HL-60 (cell line): ENCODE measurements at regions not wholly inside any gene's neighbourhood (a gene's known extent, or its start where the extent isn't known, plus 50 kb on each side); places are given as distances from the start of the nearest gene placed in this dataset.

ENCODE experiments used
- CTCF ChIP-seq: IDR thresholded peaks from one replicate; pipeline ENCODE4 v1.5.1; 2011; ENCODE audit warnings: low read length, control low read depth, inconsistent platforms; ENCODE audit not compliant: insufficient read depth
- GABPA ChIP-seq: IDR thresholded peaks from 2 replicates; pipeline ENCODE4 v1.6.1; 2012; ENCODE audit warnings: low read depth
- POLR2AphosphoS5 ChIP-seq: IDR thresholded peaks from 2 replicates; pipeline ENCODE4 v1.6.1; 2012; ENCODE audit warnings: low read depth
- REST ChIP-seq: IDR thresholded peaks from 2 replicates; pipeline ENCODE4 v1.6.1; 2012; ENCODE audit warnings: low read depth; ENCODE audit not compliant: insufficient replicate concordance

GRCh38 chr11:69904161-69904973 lies 85.2 kb upstream of the FGF3 start:
- no peak for TF ChIP-seq CTCF
- no peak for TF ChIP-seq REST
- no peak for TF ChIP-seq POLR2AphosphoS5
- TF ChIP-seq GABPA: no peak
